ENCODE measurements at regions not wholly inside any gene's neighbourhood (a gene's known extent, or its start where the extent isn't known, plus 50 kb on each side); places are given as distances from the start of the nearest gene placed in this dataset.

GRCh38 chr4:20341134-20341738, 89.5 kb downstream of the SLIT2 start:
- no peak for TF ChIP-seq CTCF (IDR thresholded peaks at IDR 0.05)
- no peak for TF ChIP-seq POLR2A (IDR thresholded peaks at IDR 0.05)
